PC-9 (cell line): ENCODE measurements at regions not wholly inside any gene's neighbourhood (a gene's known extent, or its start where the extent isn't known, plus 50 kb on each side); places are given as distances from the start of the nearest gene placed in this dataset.

Experiments used
- EZH2 ChIP-seq: fragments of 200-600 bp; sonication (generic); IDR thresholded peaks from 2 replicates; pipeline ENCODE4 v1.8.0; 2017; ENCODE audit warnings: antibody characterized with exemption, low read depth
- TF ChIP-seq, protein P1 (sequence below): fragments of 200-600 bp; sonication (generic); conservative IDR thresholded peaks from 2 replicates; pipeline ENCODE4 v1.6.1; 2017; ENCODE audit warnings: mixed run types, antibody characterized with exemption, mild to moderate bottlenecking, moderate library complexity

DNA sequence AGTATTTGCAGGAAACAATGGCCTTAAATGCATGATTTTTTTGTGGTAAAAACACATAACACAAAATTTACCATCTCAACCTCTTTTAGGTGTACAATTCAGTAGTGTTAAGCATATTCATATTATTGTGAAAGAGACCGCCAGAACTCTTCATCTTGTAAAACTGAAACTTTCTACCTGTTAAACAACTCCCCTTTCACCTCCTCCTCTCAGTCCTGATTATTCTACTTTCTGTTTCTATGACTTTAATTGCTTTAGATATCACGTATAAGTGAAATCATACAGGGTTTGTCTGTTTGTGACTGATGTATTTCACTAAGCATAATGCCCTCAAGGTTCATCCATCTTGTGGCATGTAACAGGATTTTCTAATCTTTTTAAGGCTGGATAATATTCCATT is 353.4 kb downstream of the ADAMTS20 start:
- TF ChIP-seq, protein P1, sequence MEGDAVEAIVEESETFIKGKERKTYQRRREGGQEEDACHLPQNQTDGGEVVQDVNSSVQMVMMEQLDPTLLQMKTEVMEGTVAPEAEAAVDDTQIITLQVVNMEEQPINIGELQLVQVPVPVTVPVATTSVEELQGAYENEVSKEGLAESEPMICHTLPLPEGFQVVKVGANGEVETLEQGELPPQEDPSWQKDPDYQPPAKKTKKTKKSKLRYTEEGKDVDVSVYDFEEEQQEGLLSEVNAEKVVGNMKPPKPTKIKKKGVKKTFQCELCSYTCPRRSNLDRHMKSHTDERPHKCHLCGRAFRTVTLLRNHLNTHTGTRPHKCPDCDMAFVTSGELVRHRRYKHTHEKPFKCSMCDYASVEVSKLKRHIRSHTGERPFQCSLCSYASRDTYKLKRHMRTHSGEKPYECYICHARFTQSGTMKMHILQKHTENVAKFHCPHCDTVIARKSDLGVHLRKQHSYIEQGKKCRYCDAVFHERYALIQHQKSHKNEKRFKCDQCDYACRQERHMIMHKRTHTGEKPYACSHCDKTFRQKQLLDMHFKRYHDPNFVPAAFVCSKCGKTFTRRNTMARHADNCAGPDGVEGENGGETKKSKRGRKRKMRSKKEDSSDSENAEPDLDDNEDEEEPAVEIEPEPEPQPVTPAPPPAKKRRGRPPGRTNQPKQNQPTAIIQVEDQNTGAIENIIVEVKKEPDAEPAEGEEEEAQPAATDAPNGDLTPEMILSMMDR = no peak
- TF ChIP-seq EZH2 = no peak
